ENCODE measurements at regions not wholly inside any gene's neighbourhood (a gene's known extent, or its start where the extent isn't known, plus 50 kb on each side); places are given as distances from the start of the nearest gene placed in this dataset.

DNA sequence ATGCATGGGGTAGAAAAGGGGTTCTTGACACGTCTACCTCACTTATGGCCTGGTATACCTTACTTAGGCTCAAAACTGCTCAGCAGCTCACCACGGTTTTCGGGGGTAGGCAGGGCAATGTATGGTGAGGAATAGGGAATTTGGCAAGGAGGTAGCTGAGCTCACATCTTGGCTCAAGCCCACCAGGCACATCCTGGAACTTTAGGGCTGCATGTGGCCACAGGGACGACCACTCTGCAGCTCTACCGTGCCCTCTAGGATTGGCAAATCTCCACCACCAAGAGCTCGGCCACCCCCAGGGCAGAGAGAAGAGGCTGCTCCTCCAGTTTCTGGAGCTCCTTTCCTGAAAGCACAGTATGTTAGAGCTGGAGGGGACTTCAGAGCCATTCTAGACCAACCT lies 69.7 kb downstream of the MRPL46 start:
- TF ChIP-seq, protein P1, sequence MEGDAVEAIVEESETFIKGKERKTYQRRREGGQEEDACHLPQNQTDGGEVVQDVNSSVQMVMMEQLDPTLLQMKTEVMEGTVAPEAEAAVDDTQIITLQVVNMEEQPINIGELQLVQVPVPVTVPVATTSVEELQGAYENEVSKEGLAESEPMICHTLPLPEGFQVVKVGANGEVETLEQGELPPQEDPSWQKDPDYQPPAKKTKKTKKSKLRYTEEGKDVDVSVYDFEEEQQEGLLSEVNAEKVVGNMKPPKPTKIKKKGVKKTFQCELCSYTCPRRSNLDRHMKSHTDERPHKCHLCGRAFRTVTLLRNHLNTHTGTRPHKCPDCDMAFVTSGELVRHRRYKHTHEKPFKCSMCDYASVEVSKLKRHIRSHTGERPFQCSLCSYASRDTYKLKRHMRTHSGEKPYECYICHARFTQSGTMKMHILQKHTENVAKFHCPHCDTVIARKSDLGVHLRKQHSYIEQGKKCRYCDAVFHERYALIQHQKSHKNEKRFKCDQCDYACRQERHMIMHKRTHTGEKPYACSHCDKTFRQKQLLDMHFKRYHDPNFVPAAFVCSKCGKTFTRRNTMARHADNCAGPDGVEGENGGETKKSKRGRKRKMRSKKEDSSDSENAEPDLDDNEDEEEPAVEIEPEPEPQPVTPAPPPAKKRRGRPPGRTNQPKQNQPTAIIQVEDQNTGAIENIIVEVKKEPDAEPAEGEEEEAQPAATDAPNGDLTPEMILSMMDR (IDR thresholded peaks at IDR 0.05; ENCODE audit: low read length): no peak
- TF ChIP-seq EZH2 (IDR thresholded peaks at IDR 0.05; ENCODE audit: borderline replicate concordance, low read length): no peak
